ENCODE measurements at regions not wholly inside any gene's neighbourhood (a gene's known extent, or its start where the extent isn't known, plus 50 kb on each side); places are given as distances from the start of the nearest gene placed in this dataset.

GRCh38 chr1:101299141-101299540 is 62.3 kb downstream of the S1PR1 start:
- TF ChIP-seq CTCF (IDR thresholded peaks at IDR 0.05) (no peak), POLR2A (IDR thresholded peaks at IDR 0.05) (no peak)
